ENCODE measurements at regions not wholly inside any gene's neighbourhood (a gene's known extent, or its start where the extent isn't known, plus 50 kb on each side); places are given as distances from the start of the nearest gene placed in this dataset.
"Not testable (repeated sequence)": the region's sequence is repeated elsewhere in the genome, so short reads cannot be mapped to it uniquely, and the experiment has no call there.

DNA sequence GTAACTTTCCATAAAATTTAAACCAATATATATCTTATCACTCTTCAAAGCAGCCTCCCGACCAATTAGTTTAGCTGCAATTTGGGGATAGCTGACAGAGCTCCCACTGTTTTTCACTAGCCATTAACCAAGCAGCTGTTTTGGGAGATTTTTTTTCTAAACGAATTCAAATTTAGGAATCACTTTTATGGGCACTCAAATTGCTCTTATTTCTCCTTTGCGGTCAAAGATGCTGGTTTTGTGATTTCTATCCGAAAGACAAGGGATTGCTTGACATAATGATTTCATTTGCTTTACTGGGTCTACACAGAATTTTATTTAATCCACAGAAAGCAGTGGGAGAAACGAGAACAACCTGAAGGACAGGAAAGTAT is 505.7 kb upstream of the IL12A start:
- DNase-seq = no peak

GRCh38 chr3:159486580-159486979 is 502.1 kb upstream of the IL12A start:
- no peak for DNase-seq

DNA sequence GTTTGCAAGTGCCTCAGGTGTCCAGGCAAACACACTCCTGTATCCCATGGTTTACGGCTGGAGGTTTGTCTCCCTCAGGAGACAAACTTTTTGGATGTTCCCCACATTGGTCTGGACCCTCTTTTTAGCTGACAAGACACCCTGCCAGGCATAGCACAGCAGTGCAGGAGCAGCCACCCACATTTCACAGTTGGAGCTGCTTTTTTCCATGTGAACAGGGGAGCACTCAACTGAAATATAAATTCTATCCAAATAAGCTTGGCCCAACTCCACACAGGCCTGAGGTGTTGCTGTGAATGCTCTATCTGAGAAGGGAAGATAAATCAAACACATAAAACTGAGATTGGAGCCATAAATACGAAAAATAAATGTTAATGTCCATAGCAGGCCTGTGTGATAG is 501.3 kb upstream of the IL12A start:
- no peak for DNase-seq

DNA sequence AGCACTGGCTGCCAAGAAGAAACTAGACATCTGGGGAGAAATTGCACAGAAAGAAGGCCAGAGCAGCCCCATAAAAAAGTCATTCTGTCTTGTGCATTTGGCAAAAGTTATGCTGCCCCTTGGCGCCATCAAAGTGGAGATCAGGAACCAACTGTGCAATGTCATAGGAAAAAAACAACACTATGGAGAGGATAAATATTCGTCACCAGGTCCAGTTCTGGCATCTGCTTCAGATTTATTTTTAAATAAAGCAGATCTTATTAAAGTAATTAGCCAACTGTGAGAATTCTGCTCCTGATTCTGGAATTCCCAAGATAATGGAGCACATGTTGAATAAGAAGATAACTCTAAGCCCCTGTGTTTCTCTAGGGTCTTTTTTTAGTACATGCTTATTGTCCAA is 500.0 kb upstream of the IL12A start:
- DNase-seq = no peak

DNA sequence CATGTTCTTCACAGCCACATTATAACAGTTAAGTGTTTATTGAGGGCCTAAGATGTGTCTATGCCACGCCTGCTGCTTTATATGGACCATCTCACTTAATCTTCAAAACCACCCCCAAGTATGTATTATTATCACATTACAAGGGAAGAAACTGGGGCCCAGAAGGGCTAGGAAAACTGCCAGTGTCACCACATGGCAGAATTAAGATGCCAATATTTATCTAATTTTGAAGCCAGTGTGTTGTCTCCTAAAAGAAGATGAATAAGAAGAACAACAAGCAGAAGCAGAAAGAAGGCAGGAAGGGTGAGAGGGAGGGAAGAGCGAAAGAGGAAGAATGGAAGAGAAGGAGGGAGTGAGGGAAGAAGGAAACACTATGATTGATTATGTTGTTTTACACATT is 491.3 kb upstream of the IL12A start:
- DNase-seq = no peak

GRCh38 chr3:159499031-159499793 is 489.4 kb upstream of the IL12A start:
- no peak for DNase-seq

DNA sequence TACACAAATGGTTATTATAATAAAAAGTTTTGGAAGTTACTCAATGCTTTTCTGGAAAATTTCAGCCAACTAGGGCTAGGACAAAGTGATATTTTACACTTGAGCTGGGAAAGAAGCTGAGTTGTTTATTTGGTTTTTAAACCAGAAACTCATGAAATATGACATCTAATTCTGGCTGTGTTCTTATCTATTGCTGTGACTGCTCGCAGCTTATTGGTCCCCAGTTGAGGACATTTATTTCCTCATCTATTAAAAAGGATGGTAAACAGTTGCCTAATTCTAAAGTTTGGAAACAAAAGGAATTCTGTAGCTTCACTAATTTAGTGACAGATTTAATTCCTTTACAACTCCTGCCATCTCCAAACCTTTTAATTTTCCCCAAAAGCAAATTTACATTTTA is 487.6 kb upstream of the IL12A start:
- DNase-seq = no peak

- DNase-seq = no peak
These were observed 485.6 kb upstream of the IL12A start for GRCh38 chr3:159502986-159503385.

DNA sequence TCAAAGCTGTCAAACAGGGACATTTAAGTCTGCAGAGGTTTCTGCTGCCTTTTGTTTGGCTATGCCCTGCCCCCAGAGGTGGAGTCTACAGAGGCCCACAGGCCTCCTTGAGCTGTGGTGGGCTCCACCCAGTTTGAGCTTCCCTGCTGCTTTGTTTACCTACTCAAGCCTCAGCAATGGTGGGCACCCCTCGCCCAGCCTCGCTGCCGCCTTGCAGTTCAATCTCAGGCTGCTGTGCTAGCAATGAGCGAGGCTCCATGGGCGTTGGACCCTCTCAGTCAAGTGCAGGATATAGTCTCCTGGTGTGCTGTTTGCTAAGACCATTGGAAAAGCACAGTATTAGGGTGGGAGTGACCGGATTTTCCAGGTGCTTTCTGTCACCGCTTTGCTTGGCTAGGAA is 477.6 kb upstream of the IL12A start:
- DNase-seq = not testable (repeated sequence)

DNA sequence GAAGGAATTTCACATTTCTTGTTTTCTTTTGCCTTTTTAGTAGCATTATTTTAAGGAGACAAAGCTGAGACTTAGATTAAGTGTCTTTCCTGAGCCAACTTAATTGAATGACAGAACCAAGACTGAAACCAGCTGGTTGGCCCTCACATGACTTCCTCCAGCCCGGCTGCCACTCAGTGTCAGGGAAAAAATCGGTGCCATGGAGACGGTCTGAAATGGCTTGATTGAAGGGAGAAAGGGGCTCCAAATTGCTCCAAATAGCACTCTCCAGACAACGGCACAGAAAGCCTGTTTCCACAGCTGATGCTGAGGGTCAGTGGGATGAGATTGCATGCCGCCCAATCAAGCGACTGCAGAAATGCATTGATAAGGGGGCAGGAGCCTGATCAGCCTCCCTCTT is 475.2 kb upstream of the IL12A start:
- DNase-seq = no peak

DNA sequence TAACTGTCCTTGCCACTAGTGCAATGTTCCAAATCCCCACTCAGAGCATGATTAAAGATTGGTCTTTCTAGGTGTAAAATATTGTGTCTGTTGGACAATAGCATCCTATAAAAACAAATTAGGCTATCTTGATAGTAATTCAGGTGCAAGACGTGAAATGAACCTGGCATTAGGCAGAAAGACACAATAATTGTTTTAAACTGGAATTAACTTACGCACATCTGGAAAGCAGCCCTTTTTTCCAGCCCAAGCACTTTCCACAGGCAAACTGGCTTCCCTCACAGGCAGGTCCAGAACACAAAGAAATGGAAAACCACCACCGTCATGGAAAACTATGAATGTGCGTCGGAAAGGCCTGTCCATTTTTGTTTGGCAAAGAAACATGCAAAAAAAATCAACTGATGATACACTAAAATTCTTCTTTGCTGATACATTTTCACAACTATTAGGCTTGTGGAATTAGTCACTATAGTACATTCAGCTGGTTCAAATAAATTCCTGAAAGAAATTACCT is 474.7 kb upstream of the IL12A start:
- no peak for DNase-seq

DNA sequence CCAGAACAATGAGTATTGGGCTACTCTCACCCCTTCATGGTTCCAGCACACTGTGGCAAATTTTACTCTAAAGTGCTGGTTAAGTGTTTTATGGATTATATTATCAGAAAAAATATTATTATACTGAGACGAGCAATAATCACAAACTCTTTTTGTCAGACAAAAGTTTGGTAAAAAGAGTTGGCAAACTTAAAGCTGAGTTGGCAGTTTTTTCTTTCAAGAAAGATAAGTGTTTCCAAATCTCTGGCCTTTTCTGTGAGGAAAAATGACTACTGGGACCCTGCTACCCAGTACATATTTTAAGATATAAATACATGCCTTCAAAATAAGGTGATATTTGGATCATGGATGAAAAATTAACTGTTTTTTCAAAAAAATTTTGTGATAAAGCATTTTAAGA is 471.5 kb upstream of the IL12A start:
- no peak for DNase-seq

GRCh38 chr3:159520638-159521037 is 468.0 kb upstream of the IL12A start:
- no peak for DNase-seq

- DNase-seq = no peak
These were observed 466.4 kb upstream of the IL12A start for GRCh38 chr3:159522276-159522675.

- DNase-seq = no peak
These were observed 460.3 kb upstream of the IL12A start for GRCh38 chr3:159528251-159528895.

- no peak for DNase-seq
These were observed 456.1 kb upstream of the IL12A start for GRCh38 chr3:159532577-159532976.

GRCh38 chr3:159534496-159534895 is 454.1 kb upstream of the IL12A start:
- no peak for DNase-seq

GRCh38 chr3:159536876-159537275 is 451.8 kb upstream of the IL12A start:
- no peak for DNase-seq

DNA sequence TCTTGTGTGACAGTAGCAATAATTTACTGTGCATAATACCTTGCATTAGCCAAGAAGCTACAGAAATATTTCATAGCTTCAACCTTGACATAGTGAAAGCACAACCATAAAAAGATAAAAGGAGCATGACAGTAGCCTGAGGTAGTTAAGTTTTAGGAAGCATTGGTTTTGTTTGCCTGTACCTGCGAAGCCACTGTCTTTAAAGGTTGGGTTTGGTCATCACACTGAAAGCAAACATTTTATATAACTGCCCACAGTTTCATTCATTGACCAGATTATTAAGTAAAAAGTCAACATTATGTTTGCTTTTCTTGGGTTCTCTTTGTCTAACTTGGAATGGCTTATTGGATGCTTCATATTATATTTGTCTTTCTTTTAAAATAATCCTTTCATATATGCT is 450.1 kb upstream of the IL12A start:
- DNase-seq = no peak

GRCh38 chr3:159540882-159541495 is 447.6 kb upstream of the IL12A start:
- no peak for DNase-seq

GRCh38 chr3:159548675-159549335 is 439.8 kb upstream of the IL12A start:
- DNase-seq = no peak

- DNase-seq = no peak
These were observed 433.4 kb upstream of the IL12A start for GRCh38 chr3:159555205-159555604.

DNA sequence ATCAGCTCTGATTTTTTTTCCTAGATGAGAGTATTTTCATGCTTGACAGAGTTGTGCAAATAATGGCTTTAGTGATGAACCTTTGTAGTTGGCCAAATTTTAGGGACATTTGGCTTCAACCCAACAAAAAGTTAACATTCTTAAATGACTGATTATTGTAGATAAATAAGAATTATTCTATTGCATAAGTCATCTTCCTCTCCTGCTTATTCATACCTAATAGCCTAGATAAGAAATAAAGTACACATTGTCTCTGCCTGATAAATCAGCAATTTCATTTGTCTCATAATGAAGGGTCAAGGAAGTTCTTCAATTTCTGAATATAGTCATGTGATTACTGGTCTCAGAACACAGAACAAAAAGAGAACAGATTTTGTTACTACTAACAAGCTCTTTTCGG is 428.9 kb upstream of the IL12A start:
- DNase-seq = no peak

Measured in activated CD8-positive, alpha-beta memory T cell treated with anti-CD3 and anti-CD28 coated beads, Interleukin-2, amount 50 U/mL, for 48 hours (primary cell).